ENCODE measurements at regions not wholly inside any gene's neighbourhood (a gene's known extent, or its start where the extent isn't known, plus 50 kb on each side); places are given as distances from the start of the nearest gene placed in this dataset.

DNA sequence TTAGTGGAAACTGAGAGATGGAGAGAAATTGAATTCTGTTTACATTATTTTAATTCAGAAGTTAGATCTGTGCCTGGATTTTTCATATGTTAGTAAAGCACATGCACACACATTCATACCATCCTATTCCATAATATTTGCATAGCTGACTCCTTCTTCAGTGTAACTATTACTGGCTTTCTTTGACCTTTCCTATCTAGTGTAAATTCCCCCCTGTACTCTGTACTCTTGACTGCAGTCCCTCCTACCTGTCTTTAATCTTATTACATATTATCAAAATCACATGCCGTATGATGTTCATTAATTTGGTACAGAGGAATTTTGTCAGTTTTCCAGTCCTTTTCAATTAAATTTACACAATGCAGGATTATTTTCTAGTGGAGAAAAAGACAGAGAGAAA, 417.0 kb upstream of the SOX5 start:
- no peak overlapping the region for H3K9ac ChIP-seq (ENCODE audit: insufficient read depth in 1 of 2, low read depth in 2 of 2, low read length in 2 of 2)
- H3K4me1 ChIP-seq (replicated peaks in 1 of 2; ENCODE audit: control insufficient read depth in 2 of 2, insufficient read depth in 2 of 2, low read length in 2 of 2) = no peaks in the 10 kb centered on the region
- ATAC-seq = no peak
- H3K27ac ChIP-seq (ENCODE audit: extremely low read depth, low read depth, low read length) = no peak overlapping the region
- H3K36me3 ChIP-seq (ENCODE audit: control insufficient read depth, insufficient read depth, low read length) = no peaks in the 10 kb centered on the region
- DNase-seq (ENCODE audit: extremely low read depth in 1 of 4, low spot score in 3 of 4) = no peak
- H3K4me2 ChIP-seq (ENCODE audit: insufficient read depth, low read length) = no peak overlapping the region
- H3K27me3 ChIP-seq (ENCODE audit: control insufficient read depth in 2 of 2, insufficient read depth in 2 of 2, low read length in 2 of 2) = no peaks in the 10 kb centered on the region
- no peaks in the 10 kb centered on the region for H4K20me1 ChIP-seq (replicated peaks; ENCODE audit: control insufficient read depth, insufficient read depth, low read length)
- H3K9me1 ChIP-seq (ENCODE audit: control insufficient read depth, insufficient read depth, low read length) = no peaks in the 10 kb centered on the region
- ChIA-PET CTCF (ENCODE audit: low intra/inter-chr PET ratio) (no interaction called here), POLR2A (no interaction called here)
- BruUV-seq (replicated peaks) = no TSS peak
- no peak for FAIRE-seq
- WGBS (ENCODE audit: insufficient coverage, low coverage, missing lambda C conversion rate) = 0% methylated on average over 1 of the region's 1 CpG
- no peaks in the 10 kb centered on the region for H3K79me2 ChIP-seq (ENCODE audit: control insufficient read depth, insufficient read depth, low read length)
- no peaks in the 10 kb centered on the region for H3K9me3 ChIP-seq (replicated peaks; ENCODE audit: control insufficient read depth, insufficient read depth, low read depth, low read length)
- H2AFZ ChIP-seq (ENCODE audit: low read depth, low read length) = no peak overlapping the region
- H3K4me3 ChIP-seq = no peak overlapping the region
- in situ Hi-C loops (cut with MboI) = no loop called here
- intact Hi-C loops (cut with micrococcal nuclease) = no loop called here
- TF ChIP-seq USF1 (CRISPR knock-in tag; IDR thresholded peaks at IDR 0.05) = no peak
- TF ChIP-seq ZNF830 (CRISPR knock-in tag; IDR thresholded peaks at IDR 0.05) = no peak
- TF ChIP-seq BCLAF1 (IDR thresholded peaks at IDR 0.05; ENCODE audit: borderline replicate concordance in 1 of 2, control insufficient read depth in 1 of 2, low read depth in 2 of 2, low read length in 1 of 2) = no peak
- TF ChIP-seq HEY1 (CRISPR knock-in tag; IDR thresholded peaks at IDR 0.05; ENCODE audit: borderline replicate concordance) = no peak
- TF ChIP-seq AFF4 (CRISPR knock-in tag; IDR thresholded peaks at IDR 0.05) = no peak
- TF ChIP-seq CREM (IDR thresholded peaks at IDR 0.05; ENCODE audit: low read depth) = no peak
- TF ChIP-seq ZBTB1 (CRISPR knock-in tag; IDR thresholded peaks at IDR 0.05; ENCODE audit: borderline replicate concordance, low read depth) = no peak
- no peak for TF ChIP-seq TEAD4 (IDR thresholded peaks at IDR 0.05; ENCODE audit: low read length)
- TF ChIP-seq TEAD4 (CRISPR knock-in tag; IDR thresholded peaks at IDR 0.05; ENCODE audit: borderline replicate concordance) = no peak
- TF ChIP-seq RBM17 (IDR thresholded peaks at IDR 0.05; ENCODE audit: borderline replicate concordance, low read depth, low read length) = no peak
- no peak for TF ChIP-seq PPARD (CRISPR knock-in tag; IDR thresholded peaks at IDR 0.05)
- TF ChIP-seq ZFP1 (CRISPR knock-in tag; IDR thresholded peaks at IDR 0.05) = no peak
- no peak for TF ChIP-seq PKNOX1 (IDR thresholded peaks at IDR 0.05)
- TF ChIP-seq SMARCA4 (IDR thresholded peaks at IDR 0.05) = no peak
- no peak for TF ChIP-seq SREBF1 (IDR thresholded peaks at IDR 0.05; ENCODE audit: borderline replicate concordance, low read depth, low read length)
